ENCODE measurements at regions not wholly inside any gene's neighbourhood (a gene's known extent, or its start where the extent isn't known, plus 50 kb on each side); places are given as distances from the start of the nearest gene placed in this dataset.

GRCh38 chr14:98855926-98856715, 415.9 kb downstream of the BCL11B start:
- DNase-seq, result no peak
- Histone ChIP-seq H3K79me2 (ENCODE audit: insufficient read depth) (no peaks in the 10 kb centered on the region), H3K27me3 (ENCODE audit: insufficient read depth) (peaks cover 13% of the 10 kb centered on the region), H3K4me1 (ENCODE audit: control insufficient read depth in 1 of 2, insufficient read depth in 2 of 2, low read depth in 1 of 2, low read length in 1 of 2) (no peaks in the 10 kb centered on the region), H3K9me2 (no peaks in the 10 kb centered on the region), H2AFZ (ENCODE audit: low read depth) (no peak overlapping the region), H3K36me3 (replicated peaks in 1 of 2; ENCODE audit: control insufficient read depth in 1 of 2, insufficient read depth in 2 of 2, low read length in 1 of 2) (no peaks in the 10 kb centered on the region), H4K20me1 (ENCODE audit: insufficient read depth) (no peaks in the 10 kb centered on the region), H3K27ac (ENCODE audit: low read depth in 2 of 2, low read length in 1 of 2) (no peak overlapping the region), H3F3A (replicated peaks; ENCODE audit: insufficient read depth) (no peaks in the 10 kb centered on the region), H3K9ac (no peak overlapping the region), H3K4me2 (no peak overlapping the region), H3K4me3 (ENCODE audit: low read depth in 2 of 2, low read length in 1 of 2) (no peak overlapping the region), H3K9me3 (no peaks in the 10 kb centered on the region)
- 10% methylated on average over 13 of the region's 13 CpGs for WGBS (ENCODE audit: low lambda C conversion rate)
- POLR2A ChIA-PET, result no interaction called here
- CTCF ChIA-PET, result interaction anchor here (0.7 kb wide), 1 partner anchor 466 kb away, joined by 3 read pairs; no protein-coding TSS in a partner anchor
- TF ChIP-seq FOXM1 (IDR thresholded peaks at IDR 0.05; ENCODE audit: low read depth) (no peak), RFX5 (IDR thresholded peaks at IDR 0.05; ENCODE audit: low read length) (no peak), NFIC (IDR thresholded peaks at IDR 0.05; ENCODE audit: borderline replicate concordance) (no peak), TEAD4 (IDR thresholded peaks at IDR 0.05; ENCODE audit: borderline replicate concordance, insufficient read depth) (no peak), FOSL2 (IDR thresholded peaks at IDR 0.05; ENCODE audit: borderline replicate concordance, low read depth) (no peak), MXI1 (IDR thresholded peaks at IDR 0.05; ENCODE audit: low read depth, low read length) (no peak), RAD21 (IDR thresholded peaks at IDR 0.05; ENCODE audit: low read length) (no peak), MEF2A (IDR thresholded peaks at IDR 0.05; ENCODE audit: borderline replicate concordance, low read depth) (no peak)

- Histone ChIP-seq H3K27ac (ENCODE audit: low read depth in 2 of 2, low read length in 1 of 2) (no peak overlapping the region), H4K20me1 (ENCODE audit: insufficient read depth) (no peaks in the 10 kb centered on the region), H3K4me2 (no peak overlapping the region), H3K9me3 (no peaks in the 10 kb centered on the region), H3F3A (replicated peaks; ENCODE audit: insufficient read depth) (no peaks in the 10 kb centered on the region), H2AFZ (ENCODE audit: low read depth) (no peak overlapping the region), H3K36me3 (replicated peaks in 1 of 2; ENCODE audit: control insufficient read depth in 1 of 2, insufficient read depth in 2 of 2, low read length in 1 of 2) (no peaks in the 10 kb centered on the region), H3K4me1 (ENCODE audit: control insufficient read depth in 1 of 2, insufficient read depth in 2 of 2, low read depth in 1 of 2, low read length in 1 of 2) (no peaks in the 10 kb centered on the region), H3K79me2 (ENCODE audit: insufficient read depth) (no peaks in the 10 kb centered on the region), H3K4me3 (ENCODE audit: low read depth in 2 of 2, low read length in 1 of 2) (no peak overlapping the region), H3K27me3 (ENCODE audit: insufficient read depth) (peaks cover 13% of the 10 kb centered on the region; the same call in 1 of the 2 replicates), H3K9ac (no peak overlapping the region), H3K9me2 (no peaks in the 10 kb centered on the region)
- ChIA-PET CTCF (no interaction called here), POLR2A (no interaction called here)
- 3% methylated on average over 7 of the region's 7 CpGs for WGBS (ENCODE audit: low lambda C conversion rate)
- DNase-seq, result no peak
- no peak for TF ChIP-seq SMC3 (IDR thresholded peaks at IDR 0.05; ENCODE audit: low read depth, low read length)
- TF ChIP-seq RAD21 (IDR thresholded peaks at IDR 0.05; ENCODE audit: low read length), result no peak
- no peak for TF ChIP-seq POLR2AphosphoS5 (IDR thresholded peaks at IDR 0.05; ENCODE audit: low read depth, low read length)
- no peak for TF ChIP-seq TEAD4 (IDR thresholded peaks at IDR 0.05; ENCODE audit: borderline replicate concordance, insufficient read depth)
Measured at GRCh38 chr14:98858158-98858557, 413.8 kb downstream of the BCL11B start.

- no peak overlapping the region for H3K27ac ChIP-seq (ENCODE audit: low read depth in 2 of 2, low read length in 1 of 2)
- H3K4me1 ChIP-seq (ENCODE audit: control insufficient read depth in 1 of 2, insufficient read depth in 2 of 2, low read depth in 1 of 2, low read length in 1 of 2), result no peaks in the 10 kb centered on the region
- H3K9ac ChIP-seq, result no peak overlapping the region
- no peak for TF ChIP-seq MAX (IDR thresholded peaks at IDR 0.05; ENCODE audit: low read depth)
- TF ChIP-seq RCOR1 (IDR thresholded peaks at IDR 0.05; ENCODE audit: low read length), result no peak
- TF ChIP-seq PBX3 (IDR thresholded peaks at IDR 0.05), result no peak
- TF ChIP-seq IRF3 (IDR thresholded peaks at IDR 0.05; ENCODE audit: low read depth, low read length), result no peak
- no peak overlapping the region for H3K4me2 ChIP-seq
- H4K20me1 ChIP-seq (ENCODE audit: insufficient read depth), result no peaks in the 10 kb centered on the region
- H3F3A ChIP-seq (replicated peaks; ENCODE audit: insufficient read depth), result no peaks in the 10 kb centered on the region
- no peaks in the 10 kb centered on the region for H3K9me2 ChIP-seq
- no peaks in the 10 kb centered on the region for H3K79me2 ChIP-seq (ENCODE audit: insufficient read depth)
- POLR2A ChIA-PET, result no interaction called here
- H3K36me3 ChIP-seq (replicated peaks in 1 of 2; ENCODE audit: control insufficient read depth in 1 of 2, insufficient read depth in 2 of 2, low read length in 1 of 2), result no peaks in the 10 kb centered on the region
- H2AFZ ChIP-seq (ENCODE audit: low read depth), result no peak overlapping the region
- DNase-seq, result no peak
- 7% methylated on average over 7 of the region's 10 CpGs for WGBS (ENCODE audit: low lambda C conversion rate)
- H3K9me3 ChIP-seq, result no peaks in the 10 kb centered on the region
- no peak overlapping the region for H3K4me3 ChIP-seq (ENCODE audit: low read depth in 2 of 2, low read length in 1 of 2)
- H3K27me3 ChIP-seq (ENCODE audit: insufficient read depth), result peaks cover 13% of the 10 kb centered on the region; the same call in 1 of the 2 replicates
- CTCF ChIA-PET, result no interaction called here
Measured at GRCh38 chr14:98858561-98858960, 413.4 kb downstream of the BCL11B start.

All from SK-N-SH (cell line).